GM12892 (cell line): ENCODE measurements at regions not wholly inside any gene's neighbourhood (a gene's known extent, or its start where the extent isn't known, plus 50 kb on each side); places are given as distances from the start of the nearest gene placed in this dataset.

Source experiments
- DNase-seq: peaks from one replicate; pipeline ENCODE4 v3.0.0; 2011; ENCODE audit not compliant: insufficient read length
- FAIRE-seq: peaks from 2 replicates; lab custom pipeline; 2011; peaks lifted over from hg19 to GRCh38; lab: Jason Lieb, UNC
- POLR2A ChIP-seq: IDR thresholded peaks from 2 replicates; pipeline ENCODE4 v1.6.1; 2011; ENCODE audit warnings: low read depth, low read length, control low read depth
- POLR2AphosphoS5 ChIP-seq: IDR thresholded peaks from 2 replicates; pipeline ENCODE4 v1.6.1; 2011; ENCODE audit warnings: low read depth, low read length, control low read depth
- TAF1 ChIP-seq: IDR thresholded peaks from 2 replicates; pipeline ENCODE4 v1.6.1; 2011; ENCODE audit warnings: low read depth, mild to moderate bottlenecking, control low read depth, low read length, borderline replicate concordance

GRCh38 chr2:198203336-198204069, 399.1 kb downstream of the PLCL1 start:
- TF ChIP-seq POLR2A = no peak
- TF ChIP-seq TAF1 = no peak
- TF ChIP-seq POLR2AphosphoS5 = no peak
- FAIRE-seq (no peak), DNase-seq (no peak)
